Sigmoid colon (tissue), 6 donors: ENCODE measurements at regions not wholly inside any gene's neighbourhood (a gene's known extent, or its start where the extent isn't known, plus 50 kb on each side); places are given as distances from the start of the nearest gene placed in this dataset.

Experiments used
- DNase-seq: peaks from one replicate; pipeline ENCODE4 v3.0.0-alpha.2; 2019
- H3K27ac ChIP-seq, 4 donors: fragments of 200-600 bp; sonication (generic); one replicate each; pipeline ENCODE4 v1.5.1; 2016 to 2019; ENCODE audit warnings: mild to moderate bottlenecking in 1 of 4
- H3K27me3 ChIP-seq, 3 donors: fragments of 200-600 bp; sonication (generic); one replicate each; pipeline ENCODE4 v1.5.1; 2019; ENCODE audit warnings: mild to moderate bottlenecking in 1 of 3
- H3K36me3 ChIP-seq, 4 donors: fragments of 200-600 bp; sonication (generic); one replicate each; pipeline ENCODE4 v1.5.1; 2016 to 2019
- H3K4me1 ChIP-seq, 4 donors: fragments of 200-600 bp; sonication (generic); one replicate each; pipeline ENCODE4 v1.5.1; 2017 to 2019
- H3K4me3 ChIP-seq, 4 donors: fragments of 200-600 bp; sonication (generic); one replicate each; pipeline ENCODE4 v1.5.1; 2017 to 2019; ENCODE audit warnings: mild to moderate bottlenecking in 2 of 4, moderate library complexity in 1 of 4
- H3K9me3 ChIP-seq, 4 donors: fragments of 200-600 bp in 3 of 4; sonication (generic) in 3 of 4; one replicate each; pipeline versions ENCODE4 v1.5.1 to v1.6.1; 2013 to 2019
- EP300 ChIP-seq, 4 donors: sonication (generic); formaldehyde crosslinking; IDR thresholded peaks; one replicate each; pipeline ENCODE4 v1.6.1; 2017; ENCODE audit warnings: antibody characterized with exemption in 4 of 4
- POLR2A ChIP-seq, 2 donors: fragments of 450-650 bp; IDR thresholded peaks; one replicate each; pipeline ENCODE4 v1.6.1; 2016; ENCODE audit warnings: antibody characterized with exemption in 2 of 2, mild to moderate bottlenecking in 2 of 2, moderate library complexity in 2 of 2
- POLR2AphosphoS5 ChIP-seq, 4 donors: sonication (generic); formaldehyde crosslinking; IDR thresholded peaks; one replicate each; pipeline ENCODE4 v1.6.1; 2017; ENCODE audit warnings: antibody characterized with exemption in 4 of 4
- WGBS, 2 donors: extraction: QIAGEN DNeasy Blood & Tissue Kit; methylation state at CpG; one replicate each; pipeline ENCODE4 v1.1.7; 2013; 5-methylcytosine and 5-hydroxymethylcytosine counted together
- intact Hi-C: fragments of 100-400 bp; cut with DNase I; formaldehyde crosslinking; loops from one replicate; pipeline ENCODE4 v1.15.1; 2023
- TF ChIP-seq, protein P1 (sequence below), 4 experiments: fragments of 450-650 bp in 3 of 4; fragments of 200-600 bp in 1 of 4; IDR thresholded peaks; one replicate each; pipeline ENCODE4 v1.5.1; 2016 to 2019; ENCODE audit warnings: antibody characterized with exemption in 4 of 4, mild to moderate bottlenecking in 3 of 4, moderate library complexity in 2 of 4
- donor health status: healthy with polysubstance abuse.
- donor health status: healthy.

DNA sequence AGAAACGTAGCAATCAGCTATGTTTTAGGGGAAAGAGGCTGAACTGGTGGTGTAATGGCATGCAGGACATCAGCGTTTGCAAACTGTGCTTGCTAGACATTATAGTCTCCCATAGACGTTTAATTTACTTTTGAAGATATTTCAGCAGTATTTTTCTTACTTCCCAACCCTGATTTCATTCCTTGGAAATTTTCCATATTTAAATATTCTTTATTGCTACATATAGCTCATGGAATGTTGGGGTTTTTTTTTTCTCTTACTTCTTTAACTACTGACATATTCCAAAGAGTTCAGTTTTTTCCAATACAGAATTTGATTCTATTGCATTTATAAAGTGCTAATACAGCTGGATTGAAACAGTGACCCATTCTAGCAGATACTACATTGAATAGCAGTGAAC, 694.4 kb upstream of the CITED2 start:
- intact Hi-C loops: no loop called here
- no peak for DNase-seq
- Histone ChIP-seq H3K9me3 (no peaks in the 10 kb centered on the region), H3K27me3 (no peaks in the 10 kb centered on the region), H3K4me1 (peaks cover 0 to 38% (median 33%) of the 10 kb centered on the region in 4 donors), H3K36me3 (no peaks in the 10 kb centered on the region), H3K27ac (no peak overlapping the region), H3K4me3 (no peak overlapping the region)
- no peak for TF ChIP-seq POLR2AphosphoS5 (IDR thresholded peaks at IDR 0.05)
- TF ChIP-seq, protein P1, sequence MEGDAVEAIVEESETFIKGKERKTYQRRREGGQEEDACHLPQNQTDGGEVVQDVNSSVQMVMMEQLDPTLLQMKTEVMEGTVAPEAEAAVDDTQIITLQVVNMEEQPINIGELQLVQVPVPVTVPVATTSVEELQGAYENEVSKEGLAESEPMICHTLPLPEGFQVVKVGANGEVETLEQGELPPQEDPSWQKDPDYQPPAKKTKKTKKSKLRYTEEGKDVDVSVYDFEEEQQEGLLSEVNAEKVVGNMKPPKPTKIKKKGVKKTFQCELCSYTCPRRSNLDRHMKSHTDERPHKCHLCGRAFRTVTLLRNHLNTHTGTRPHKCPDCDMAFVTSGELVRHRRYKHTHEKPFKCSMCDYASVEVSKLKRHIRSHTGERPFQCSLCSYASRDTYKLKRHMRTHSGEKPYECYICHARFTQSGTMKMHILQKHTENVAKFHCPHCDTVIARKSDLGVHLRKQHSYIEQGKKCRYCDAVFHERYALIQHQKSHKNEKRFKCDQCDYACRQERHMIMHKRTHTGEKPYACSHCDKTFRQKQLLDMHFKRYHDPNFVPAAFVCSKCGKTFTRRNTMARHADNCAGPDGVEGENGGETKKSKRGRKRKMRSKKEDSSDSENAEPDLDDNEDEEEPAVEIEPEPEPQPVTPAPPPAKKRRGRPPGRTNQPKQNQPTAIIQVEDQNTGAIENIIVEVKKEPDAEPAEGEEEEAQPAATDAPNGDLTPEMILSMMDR (IDR thresholded peaks at IDR 0.05): no peak
- WGBS, 2 donors: 84 to 85% methylated on average over 3 of the region's 3 CpGs

GRCh38 chr6:140064366-140064765, 689.9 kb upstream of the CITED2 start:
- Histone ChIP-seq H3K36me3 (no peaks in the 10 kb centered on the region), H3K27me3 (no peaks in the 10 kb centered on the region), H3K4me1 (peaks cover 0 to 19% (median 15%) of the 10 kb centered on the region in 4 donors), H3K4me3 (no peak overlapping the region), H3K9me3 (no peaks in the 10 kb centered on the region), H3K27ac (no peak overlapping the region)
- intact Hi-C loops: no loop called here
- TF ChIP-seq EP300 (IDR thresholded peaks at IDR 0.05): no peak
- TF ChIP-seq, protein P1 (IDR thresholded peaks at IDR 0.05): no peak
- TF ChIP-seq POLR2AphosphoS5 (IDR thresholded peaks at IDR 0.05): no peak
- no peak for TF ChIP-seq POLR2A (IDR thresholded peaks at IDR 0.05)
- DNase-seq: no peak
- WGBS, 2 donors: 60 to 89% methylated on average over 7 of the region's 7 CpGs

GRCh38 chr6:140063021-140063399, 688.6 kb upstream of the CITED2 start:
- no peak overlapping the region for H3K4me3 ChIP-seq
- no peaks in the 10 kb centered on the region for H3K9me3 ChIP-seq
- intact Hi-C loops: no loop called here
- TF ChIP-seq EP300 (IDR thresholded peaks at IDR 0.05) (no peak), POLR2AphosphoS5 (IDR thresholded peaks at IDR 0.05) (no peak), POLR2A (IDR thresholded peaks at IDR 0.05) (no peak)
- TF ChIP-seq, protein P1 (IDR thresholded peaks at IDR 0.05): no peak
- no peak for DNase-seq
- no peaks in the 10 kb centered on the region for H3K36me3 ChIP-seq
- peaks cover 0 to 19% (median 15%) of the 10 kb centered on the region in 4 donors for H3K4me1 ChIP-seq
- H3K27me3 ChIP-seq: no peaks in the 10 kb centered on the region
- peak overlapping the region; percentile 8 to 53 (median 30) for H3K27ac ChIP-seq

DNA sequence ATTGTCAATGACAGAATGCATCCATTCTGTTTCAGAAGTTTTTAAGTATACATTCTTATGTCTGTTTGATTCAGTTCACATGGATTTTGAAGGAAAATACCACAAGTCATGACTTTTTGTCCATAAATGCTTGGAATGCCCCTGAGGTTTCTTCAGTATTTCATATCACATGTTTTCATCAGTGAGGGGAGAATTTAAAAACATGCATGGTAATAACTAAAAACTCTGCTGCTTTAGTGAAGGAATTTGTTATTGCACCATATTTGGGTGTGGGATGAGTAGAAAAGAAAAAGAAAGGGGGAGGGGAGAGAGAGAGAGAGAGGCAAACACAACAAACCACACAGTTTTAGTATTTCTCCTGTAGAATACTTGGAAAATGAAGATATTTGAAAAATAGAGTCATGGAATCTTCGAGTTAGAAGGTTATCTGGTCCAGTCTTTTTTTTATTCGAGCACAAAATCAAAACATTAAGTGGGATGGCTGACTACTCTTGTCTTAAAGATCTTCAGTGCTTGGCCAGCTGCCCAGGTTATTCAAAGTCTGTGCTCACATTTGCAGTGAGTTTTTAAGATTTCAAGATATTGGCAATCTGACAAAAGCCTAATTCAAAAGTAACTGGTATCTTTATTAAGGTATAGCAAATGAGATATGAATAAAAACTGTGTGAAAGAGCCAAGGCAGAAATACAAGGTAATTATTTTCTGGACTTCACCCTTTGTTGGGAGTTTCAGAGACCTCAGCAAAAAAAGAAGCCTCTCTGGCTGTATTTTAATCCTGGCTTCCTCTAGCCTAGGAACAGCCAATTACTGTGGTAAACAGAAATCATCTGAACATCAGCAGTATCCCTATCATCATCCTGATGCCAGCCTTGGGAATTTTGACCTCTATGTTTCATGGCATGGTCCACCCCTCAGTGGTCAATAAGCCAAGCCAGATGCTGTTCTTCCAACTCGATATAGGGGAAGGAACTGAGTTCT, 687.9 kb upstream of the CITED2 start:
- H3K4me3 ChIP-seq: no peak overlapping the region
- DNase-seq: peak; percentile 85
- TF ChIP-seq EP300 (IDR thresholded peaks at IDR 0.05) (no peak), POLR2AphosphoS5 (IDR thresholded peaks at IDR 0.05) (no peak), POLR2A (IDR thresholded peaks at IDR 0.05) (no peak)
- TF ChIP-seq, protein P1 (IDR thresholded peaks at IDR 0.05): no peak
- no peaks in the 10 kb centered on the region for H3K9me3 ChIP-seq
- H3K36me3 ChIP-seq: no peaks in the 10 kb centered on the region
- 72 to 76% methylated on average over 3 of the region's 3 CpGs for WGBS, 2 donors
- no peaks in the 10 kb centered on the region for H3K27me3 ChIP-seq
- H3K27ac ChIP-seq: peak overlapping the region; percentile 8 to 53 (median 30)
- peaks cover 0 to 19% (median 15%) of the 10 kb centered on the region in 4 donors for H3K4me1 ChIP-seq
- intact Hi-C loops: no loop called here
